ENCODE measurements at regions not wholly inside any gene's neighbourhood (a gene's known extent, or its start where the extent isn't known, plus 50 kb on each side); places are given as distances from the start of the nearest gene placed in this dataset.

GRCh38 chr2:172370821-172371455 is 56.4 kb upstream of the ITGA6 start:
- ATAC-seq (no peak), DNase-seq (ENCODE audit: missing footprints) (no peak)
- intact Hi-C loops (cut with DNase I): no loop called here

- intact Hi-C loops (cut with DNase I): no loop called here
- DNase-seq (ENCODE audit: missing footprints): no peak
- ATAC-seq: no peak
Observed at GRCh38 chr2:172372436-172372835, 55.0 kb upstream of the ITGA6 start.

- ATAC-seq (no peak), DNase-seq (ENCODE audit: missing footprints) (no peak)
- intact Hi-C loops (cut with DNase I): no loop called here
Observed at GRCh38 chr2:172373076-172373475, 54.3 kb upstream of the ITGA6 start.

GRCh38 chr2:172373766-172374165 is 53.6 kb upstream of the ITGA6 start:
- intact Hi-C loops (cut with DNase I): no loop called here
- ATAC-seq: no peak
- DNase-seq (ENCODE audit: missing footprints): no peak

GRCh38 chr2:172374318-172375240 is 52.8 kb upstream of the ITGA6 start:
- intact Hi-C loops (cut with DNase I): no loop called here
- no peak for DNase-seq (ENCODE audit: missing footprints)
- ATAC-seq: no peak

GRCh38 chr2:172375251-172375650 is 52.1 kb upstream of the ITGA6 start:
- intact Hi-C loops (cut with DNase I): no loop called here
- no peak for ATAC-seq
- no peak for DNase-seq (ENCODE audit: missing footprints)

- intact Hi-C loops (cut with DNase I): no loop called here
- DNase-seq (ENCODE audit: missing footprints): no peak
- no peak for ATAC-seq
Observed at GRCh38 chr2:172376016-172376415, 51.4 kb upstream of the ITGA6 start.

- DNase-seq (ENCODE audit: missing footprints) (no peak), ATAC-seq (no peak)
- intact Hi-C loops (cut with DNase I): no loop called here
Observed at GRCh38 chr2:172376505-172377125, 50.8 kb upstream of the ITGA6 start.

GRCh38 chr2:172377408-172377807 is 50.0 kb upstream of the ITGA6 start:
- no peak for ATAC-seq
- intact Hi-C loops (cut with DNase I): no loop called here
- DNase-seq (ENCODE audit: missing footprints): no peak
